ENCODE measurements at regions not wholly inside any gene's neighbourhood (a gene's known extent, or its start where the extent isn't known, plus 50 kb on each side); places are given as distances from the start of the nearest gene placed in this dataset.

DNA sequence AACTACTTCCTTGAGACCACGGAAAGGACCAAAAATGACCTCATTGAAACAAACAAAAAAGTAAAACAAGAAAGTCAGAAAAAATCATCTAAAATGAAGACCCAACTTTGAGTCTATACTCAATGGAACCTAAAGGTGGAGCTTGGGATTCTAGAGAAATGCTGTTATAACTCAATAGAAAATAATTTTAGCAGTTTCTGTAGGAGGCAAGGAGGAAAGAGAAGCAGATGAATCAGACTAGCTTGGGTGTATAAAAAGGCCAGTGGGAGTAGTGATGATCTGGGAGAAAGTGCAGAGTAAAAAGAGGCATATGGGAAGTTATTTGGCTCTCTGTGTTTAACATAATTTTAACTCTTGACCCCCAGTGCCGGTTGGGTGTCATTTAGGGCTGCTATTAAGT, 94.4 kb downstream of the TMCO5A start:
- TF ChIP-seq POLR2A (IDR thresholded peaks at IDR 0.05): no peak
- TF ChIP-seq, protein P1, sequence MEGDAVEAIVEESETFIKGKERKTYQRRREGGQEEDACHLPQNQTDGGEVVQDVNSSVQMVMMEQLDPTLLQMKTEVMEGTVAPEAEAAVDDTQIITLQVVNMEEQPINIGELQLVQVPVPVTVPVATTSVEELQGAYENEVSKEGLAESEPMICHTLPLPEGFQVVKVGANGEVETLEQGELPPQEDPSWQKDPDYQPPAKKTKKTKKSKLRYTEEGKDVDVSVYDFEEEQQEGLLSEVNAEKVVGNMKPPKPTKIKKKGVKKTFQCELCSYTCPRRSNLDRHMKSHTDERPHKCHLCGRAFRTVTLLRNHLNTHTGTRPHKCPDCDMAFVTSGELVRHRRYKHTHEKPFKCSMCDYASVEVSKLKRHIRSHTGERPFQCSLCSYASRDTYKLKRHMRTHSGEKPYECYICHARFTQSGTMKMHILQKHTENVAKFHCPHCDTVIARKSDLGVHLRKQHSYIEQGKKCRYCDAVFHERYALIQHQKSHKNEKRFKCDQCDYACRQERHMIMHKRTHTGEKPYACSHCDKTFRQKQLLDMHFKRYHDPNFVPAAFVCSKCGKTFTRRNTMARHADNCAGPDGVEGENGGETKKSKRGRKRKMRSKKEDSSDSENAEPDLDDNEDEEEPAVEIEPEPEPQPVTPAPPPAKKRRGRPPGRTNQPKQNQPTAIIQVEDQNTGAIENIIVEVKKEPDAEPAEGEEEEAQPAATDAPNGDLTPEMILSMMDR (IDR thresholded peaks at IDR 0.05): no peak
